Fibroblast of pulmonary artery (primary cell): ENCODE measurements at regions not wholly inside any gene's neighbourhood (a gene's known extent, or its start where the extent isn't known, plus 50 kb on each side); places are given as distances from the start of the nearest gene placed in this dataset.

ENCODE experiments used
- DNase-seq: peaks from one replicate; pipeline ENCODE4 v3.0.0-alpha.2; 2010; ENCODE audit warnings: low read depth
- H3K4me3 ChIP-seq: replicated peaks from 2 replicates; pipeline ENCODE4 v1.5.1; 2011; ENCODE audit warnings: low read depth, mild to moderate bottlenecking, control low read depth, low read length, moderate library complexity
- CTCF ChIP-seq: IDR thresholded peaks from 2 replicates; pipeline ENCODE4 v1.5.1; 2011; ENCODE audit warnings: mild to moderate bottlenecking, control low read depth, low read length, inconsistent platforms; ENCODE audit errors: missing control alignments

GRCh38 chr1:232263452-232263851, 366.5 kb downstream of the SIPA1L2 start:
- no peak for TF ChIP-seq CTCF
- DNase-seq = no peak
- H3K4me3 ChIP-seq = no peak overlapping the region

GRCh38 chr1:232262991-232263390, 366.9 kb downstream of the SIPA1L2 start:
- no peak overlapping the region for H3K4me3 ChIP-seq
- DNase-seq = no peak
- no peak for TF ChIP-seq CTCF

- no peak overlapping the region for H3K4me3 ChIP-seq
- no peak for TF ChIP-seq CTCF
- DNase-seq = no peak
These were observed 369.1 kb downstream of the SIPA1L2 start for GRCh38 chr1:232260861-232261260.

GRCh38 chr1:232260045-232260444, 369.9 kb downstream of the SIPA1L2 start:
- TF ChIP-seq CTCF = no peak
- no peak for DNase-seq
- H3K4me3 ChIP-seq = no peak overlapping the region

- DNase-seq = no peak
- H3K4me3 ChIP-seq = no peak overlapping the region
- no peak for TF ChIP-seq CTCF
These were observed 370.6 kb downstream of the SIPA1L2 start for GRCh38 chr1:232259333-232259732.

GRCh38 chr1:232252546-232253118, 377.3 kb downstream of the SIPA1L2 start:
- no peak for DNase-seq
- no peak overlapping the region for H3K4me3 ChIP-seq
- no peak for TF ChIP-seq CTCF

GRCh38 chr1:232250838-232251237, 379.1 kb downstream of the SIPA1L2 start:
- no peak for DNase-seq
- H3K4me3 ChIP-seq = no peak overlapping the region
- no peak for TF ChIP-seq CTCF
